ENCODE measurements at regions not wholly inside any gene's neighbourhood (a gene's known extent, or its start where the extent isn't known, plus 50 kb on each side); places are given as distances from the start of the nearest gene placed in this dataset.

- TF ChIP-seq NFIC (IDR thresholded peaks at IDR 0.05) (no peak), CREB1 (IDR thresholded peaks at IDR 0.05; ENCODE audit: low read depth) (no peak), ZBTB7A (IDR thresholded peaks at IDR 0.05; ENCODE audit: low read depth) (no peak), TAF1 (IDR thresholded peaks at IDR 0.05; ENCODE audit: low read depth) (no peak)
These were observed 502.8 kb upstream of the SLITRK5 start for GRCh38 chr13:87168390-87168789.

GRCh38 chr13:87169337-87169736, 501.8 kb upstream of the SLITRK5 start:
- TF ChIP-seq EP300 (IDR thresholded peaks at IDR 0.05; ENCODE audit: borderline replicate concordance) (no peak), MAX (IDR thresholded peaks at IDR 0.05) (no peak), USF1 (IDR thresholded peaks at IDR 0.05) (no peak), EGR1 (IDR thresholded peaks at IDR 0.05) (no peak)

- TF ChIP-seq CREB1 (IDR thresholded peaks at IDR 0.05; ENCODE audit: low read depth) = no peak
- no peak for TF ChIP-seq NFIC (IDR thresholded peaks at IDR 0.05)
- no peak for TF ChIP-seq CEBPB (IDR thresholded peaks at IDR 0.05)
- TF ChIP-seq TEAD4 (IDR thresholded peaks at IDR 0.05) = no peak
- TF ChIP-seq YY1 (IDR thresholded peaks at IDR 0.05; ENCODE audit: low read depth) = no peak
- TF ChIP-seq RAD21 (IDR thresholded peaks at IDR 0.05; ENCODE audit: low read depth) = no peak
- no peak for TF ChIP-seq FOXM1 (IDR thresholded peaks at IDR 0.05; ENCODE audit: borderline replicate concordance, low read depth)
- no peak for TF ChIP-seq TCF12 (IDR thresholded peaks at IDR 0.05; ENCODE audit: low read depth)
These were observed 498.9 kb upstream of the SLITRK5 start for GRCh38 chr13:87172166-87172835.

GRCh38 chr13:87198371-87198770, 472.8 kb upstream of the SLITRK5 start:
- no peak for TF ChIP-seq CEBPB (IDR thresholded peaks at IDR 0.05)
- no peak for TF ChIP-seq REST (IDR thresholded peaks at IDR 0.05; ENCODE audit: low read depth)
- no peak for TF ChIP-seq USF1 (IDR thresholded peaks at IDR 0.05)
- TF ChIP-seq ZBTB7A (IDR thresholded peaks at IDR 0.05; ENCODE audit: low read depth) = no peak
- no peak for TF ChIP-seq TAF1 (IDR thresholded peaks at IDR 0.05; ENCODE audit: low read depth)
- no peak for TF ChIP-seq TCF12 (IDR thresholded peaks at IDR 0.05; ENCODE audit: low read depth)

GRCh38 chr13:87206708-87207107, 464.5 kb upstream of the SLITRK5 start:
- no peak for TF ChIP-seq REST (IDR thresholded peaks at IDR 0.05; ENCODE audit: low read depth)
- TF ChIP-seq NFIC (IDR thresholded peaks at IDR 0.05) = no peak
- TF ChIP-seq TEAD4 (IDR thresholded peaks at IDR 0.05) = no peak
- no peak for TF ChIP-seq TAF1 (IDR thresholded peaks at IDR 0.05; ENCODE audit: low read depth)
- no peak for TF ChIP-seq CREB1 (IDR thresholded peaks at IDR 0.05; ENCODE audit: low read depth)
- no peak for TF ChIP-seq TCF12 (IDR thresholded peaks at IDR 0.05; ENCODE audit: low read depth)
- TF ChIP-seq FOXM1 (IDR thresholded peaks at IDR 0.05; ENCODE audit: borderline replicate concordance, low read depth) = no peak
- TF ChIP-seq CEBPB (IDR thresholded peaks at IDR 0.05) = no peak
- no peak for TF ChIP-seq RAD21 (IDR thresholded peaks at IDR 0.05; ENCODE audit: low read depth)
- no peak for TF ChIP-seq EP300 (IDR thresholded peaks at IDR 0.05; ENCODE audit: borderline replicate concordance)
- no peak for TF ChIP-seq USF1 (IDR thresholded peaks at IDR 0.05)
- no peak for TF ChIP-seq YY1 (IDR thresholded peaks at IDR 0.05; ENCODE audit: low read depth)
- no peak for TF ChIP-seq EGR1 (IDR thresholded peaks at IDR 0.05)
- no peak for TF ChIP-seq MAX (IDR thresholded peaks at IDR 0.05)
- TF ChIP-seq ZBTB7A (IDR thresholded peaks at IDR 0.05; ENCODE audit: low read depth) = no peak

GRCh38 chr13:87207280-87208003, 463.7 kb upstream of the SLITRK5 start:
- TF ChIP-seq CEBPB (IDR thresholded peaks at IDR 0.05) (no peak), EGR1 (IDR thresholded peaks at IDR 0.05) (no peak), YY1 (IDR thresholded peaks at IDR 0.05; ENCODE audit: low read depth) (no peak), TEAD4 (IDR thresholded peaks at IDR 0.05) (no peak), MAX (IDR thresholded peaks at IDR 0.05) (no peak), CREB1 (IDR thresholded peaks at IDR 0.05; ENCODE audit: low read depth) (no peak), FOXM1 (IDR thresholded peaks at IDR 0.05; ENCODE audit: borderline replicate concordance, low read depth) (no peak), NFIC (IDR thresholded peaks at IDR 0.05) (no peak), EP300 (IDR thresholded peaks at IDR 0.05; ENCODE audit: borderline replicate concordance) (no peak), USF1 (IDR thresholded peaks at IDR 0.05) (no peak)

Data from Ishikawa (cell line).